ENCODE measurements at regions not wholly inside any gene's neighbourhood (a gene's known extent, or its start where the extent isn't known, plus 50 kb on each side); places are given as distances from the start of the nearest gene placed in this dataset.
"Not testable (repeated sequence)": the region's sequence is repeated elsewhere in the genome, so short reads cannot be mapped to it uniquely, and the experiment has no call there.

GRCh38 chr13:88223958-88224357, 552.8 kb downstream of the SLITRK5 start:
- H3K27me3 ChIP-seq, result no peaks in the 10 kb centered on the region
- H3K4me3 ChIP-seq, result no peak overlapping the region
- DNase-seq, result no peak
- H3K27ac ChIP-seq, result no peak overlapping the region
- no peaks in the 10 kb centered on the region for H3K9me3 ChIP-seq (replicated peaks)
- H3K4me1 ChIP-seq, result no peaks in the 10 kb centered on the region
- H3K36me3 ChIP-seq, result no peaks in the 10 kb centered on the region

DNA sequence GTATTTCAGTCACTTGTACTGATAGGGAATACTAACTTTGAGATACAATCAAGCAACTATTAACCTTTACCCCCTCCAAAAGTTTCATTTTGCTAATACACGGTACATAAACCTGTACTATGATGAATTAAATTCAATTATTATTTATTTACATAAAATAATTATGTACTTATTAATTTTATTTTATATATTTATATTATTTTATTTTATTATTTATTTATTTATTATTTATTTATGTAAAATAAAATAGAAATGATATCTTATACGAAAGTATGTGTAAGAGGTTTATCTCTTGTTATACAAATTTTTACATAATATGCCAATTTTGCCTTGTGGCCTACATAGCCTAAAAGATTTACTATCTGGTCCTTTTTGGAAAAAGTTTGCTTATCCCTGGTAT, 564.3 kb downstream of the SLITRK5 start:
- DNase-seq, result no peak
- Histone ChIP-seq H3K27ac (no peak overlapping the region), H3K36me3 (no peaks in the 10 kb centered on the region), H3K4me3 (no peak overlapping the region), H3K4me1 (no peaks in the 10 kb centered on the region), H3K9me3 (replicated peaks) (no peaks in the 10 kb centered on the region), H3K27me3 (no peaks in the 10 kb centered on the region)

DNA sequence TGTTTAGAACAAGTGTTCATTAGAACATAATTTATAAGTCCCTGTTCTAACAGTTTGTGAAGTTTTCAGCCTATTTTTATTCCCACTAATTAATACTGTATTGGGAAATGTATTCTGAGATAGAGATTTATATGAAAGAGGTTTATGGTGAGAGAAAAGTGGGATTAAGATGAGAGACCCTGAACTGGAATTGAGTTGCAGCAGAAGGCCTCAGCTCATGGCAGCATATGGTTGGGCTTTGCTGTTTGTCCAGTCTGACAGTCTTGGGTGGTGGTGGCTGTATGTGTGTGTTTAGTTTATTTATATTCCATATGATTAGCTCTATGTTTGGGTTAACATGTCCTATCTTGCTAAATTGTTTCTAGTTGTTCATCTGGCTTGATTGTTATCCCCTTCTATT, 575.1 kb downstream of the SLITRK5 start:
- no peaks in the 10 kb centered on the region for H3K4me1 ChIP-seq
- H3K27me3 ChIP-seq, result no peaks in the 10 kb centered on the region
- H3K9me3 ChIP-seq (replicated peaks), result no peaks in the 10 kb centered on the region
- H3K27ac ChIP-seq, result no peak overlapping the region
- peak in 1 of 2 experiments; percentile 9 for DNase-seq
- no peak overlapping the region for H3K4me3 ChIP-seq
- no peaks in the 10 kb centered on the region for H3K36me3 ChIP-seq

DNA sequence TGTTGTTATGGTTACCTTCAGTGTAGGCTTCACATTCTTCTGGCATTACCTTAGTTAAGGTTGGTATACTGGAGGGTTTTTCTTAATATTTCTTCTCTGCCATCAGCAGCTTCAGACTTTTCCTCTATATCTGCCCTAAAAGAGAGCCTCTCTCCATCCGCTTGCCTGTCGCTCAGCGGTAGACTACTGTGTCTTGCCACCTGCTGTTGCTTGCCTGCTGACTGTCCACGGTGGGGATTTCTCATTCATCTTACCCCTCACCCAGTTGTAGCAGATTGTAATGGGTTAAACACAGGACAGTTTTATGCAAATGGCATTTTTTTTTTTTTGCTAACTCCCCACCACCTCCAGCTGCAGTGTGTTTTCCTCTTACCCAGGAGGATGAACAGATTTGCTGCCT, 577.2 kb downstream of the SLITRK5 start:
- Histone ChIP-seq H3K36me3 (no peaks in the 10 kb centered on the region), H3K4me1 (no peaks in the 10 kb centered on the region), H3K27me3 (no peaks in the 10 kb centered on the region), H3K27ac (no peak overlapping the region), H3K9me3 (replicated peaks) (no peaks in the 10 kb centered on the region), H3K4me3 (no peak overlapping the region)
- no peak for DNase-seq

- H3K4me3 ChIP-seq, result no peak overlapping the region
- no peak overlapping the region for H3K27ac ChIP-seq
- H3K4me1 ChIP-seq, result no peaks in the 10 kb centered on the region
- H3K27me3 ChIP-seq, result no peaks in the 10 kb centered on the region
- no peaks in the 10 kb centered on the region for H3K9me3 ChIP-seq (replicated peaks)
- H3K36me3 ChIP-seq, result no peaks in the 10 kb centered on the region
- no peak for DNase-seq
Measured at GRCh38 chr13:88257706-88258105, 586.5 kb downstream of the SLITRK5 start.

- no peaks in the 10 kb centered on the region for H3K4me1 ChIP-seq
- H3K27ac ChIP-seq, result no peak overlapping the region
- H3K27me3 ChIP-seq, result no peaks in the 10 kb centered on the region
- no peaks in the 10 kb centered on the region for H3K9me3 ChIP-seq (replicated peaks)
- no peaks in the 10 kb centered on the region for H3K36me3 ChIP-seq
- H3K4me3 ChIP-seq, result no peak overlapping the region
- no peak for DNase-seq
Measured at GRCh38 chr13:88263808-88264207, 592.6 kb downstream of the SLITRK5 start.

DNA sequence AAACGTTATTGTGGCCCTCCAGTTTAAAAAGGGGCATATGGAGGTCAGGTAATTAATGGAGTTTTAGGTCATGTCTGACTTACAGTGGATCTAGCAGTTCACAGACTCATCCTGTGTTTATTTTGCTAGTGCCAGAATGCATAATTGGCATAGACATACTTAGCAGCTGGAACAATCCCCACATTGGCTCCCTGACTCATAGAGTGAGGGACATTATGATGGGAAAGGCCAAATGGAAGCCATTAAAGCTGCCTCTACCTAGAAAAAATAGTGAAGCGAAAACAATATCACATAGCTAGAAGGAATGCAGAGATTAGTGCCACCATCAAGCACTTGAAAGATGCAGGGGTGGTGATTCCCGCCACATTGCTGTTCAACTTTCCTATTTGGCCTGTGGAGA, 610.7 kb downstream of the SLITRK5 start:
- Histone ChIP-seq H3K27me3 (no peaks in the 10 kb centered on the region), H3K4me3 (no peak overlapping the region), H3K4me1 (peaks cover 19% of the 10 kb centered on the region), H3K36me3 (no peaks in the 10 kb centered on the region), H3K9me3 (replicated peaks) (0 out of 2 replicates have a peak, but pooled peaks cover 2% of the 10 kb centered on the region), H3K27ac (peak overlapping the region; percentile 80)
- DNase-seq, result peak; percentile 58 to 80

DNA sequence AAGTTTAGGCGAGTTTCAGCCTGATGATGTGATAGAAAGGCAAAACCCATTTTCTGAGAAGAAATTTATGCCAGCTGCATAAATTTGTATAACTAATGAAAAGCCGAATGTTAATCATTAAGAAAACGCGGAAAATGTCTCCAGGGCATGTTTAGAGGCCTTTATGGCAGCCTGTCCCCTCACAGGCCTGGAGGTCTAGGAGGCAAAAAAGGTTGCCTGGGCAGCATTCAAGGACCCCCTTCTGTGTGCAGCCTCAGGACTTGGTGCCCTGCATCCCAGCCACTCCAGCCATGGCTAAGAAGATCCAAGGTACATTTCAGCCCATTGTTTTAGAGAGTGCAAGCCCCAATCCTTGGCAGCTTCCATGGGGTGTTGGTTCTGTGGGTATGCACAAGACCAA, 614.2 kb downstream of the SLITRK5 start:
- no peak for DNase-seq
- H3K36me3 ChIP-seq, result no peaks in the 10 kb centered on the region

DNA sequence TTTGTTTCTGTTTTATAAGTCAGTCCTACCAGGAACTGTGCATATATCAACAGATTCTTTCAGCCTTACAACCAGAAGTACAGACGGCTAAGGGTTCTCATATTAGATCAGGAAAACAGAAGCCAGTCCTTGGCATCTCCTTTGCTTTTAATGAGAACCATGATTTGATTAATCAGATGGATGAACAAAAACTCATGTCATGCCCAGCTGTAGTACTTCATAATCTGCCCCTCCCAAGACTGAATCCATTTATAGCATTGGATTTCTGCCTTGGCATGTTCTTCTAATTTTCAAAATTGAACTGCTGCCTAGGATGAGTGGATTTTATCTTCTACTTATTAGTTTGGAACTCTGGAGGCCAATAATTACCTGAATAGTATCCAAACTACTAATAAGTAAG, 617.2 kb downstream of the SLITRK5 start:
- no peak overlapping the region for H3K4me3 ChIP-seq
- no peak overlapping the region for H3K27ac ChIP-seq
- H3K4me1 ChIP-seq, result no peaks in the 10 kb centered on the region
- H3K9me3 ChIP-seq (replicated peaks), result no peaks in the 10 kb centered on the region
- DNase-seq, result no peak
- H3K27me3 ChIP-seq, result no peaks in the 10 kb centered on the region
- no peaks in the 10 kb centered on the region for H3K36me3 ChIP-seq

More for the DNA sequence above, 614.2 kb downstream of the SLITRK5 start:
- no peak overlapping the region for H3K4me3 ChIP-seq
- peaks cover 19% of the 10 kb centered on the region for H3K4me1 ChIP-seq
- no peaks in the 10 kb centered on the region for H3K27me3 ChIP-seq
- no peak overlapping the region for H3K27ac ChIP-seq
- H3K9me3 ChIP-seq (replicated peaks), result 0 out of 2 replicates have a peak, but pooled peaks cover 2% of the 10 kb centered on the region

GRCh38 chr13:88291731-88292130, 620.6 kb downstream of the SLITRK5 start:
- H3K9me3 ChIP-seq (replicated peaks); H3K4me3 ChIP-seq; H3K27ac ChIP-seq; DNase-seq; H3K4me1 ChIP-seq; H3K36me3 ChIP-seq; H3K27me3 ChIP-seq: not testable (repeated sequence)

GRCh38 chr13:88294368-88294767, 623.2 kb downstream of the SLITRK5 start:
- H3K36me3 ChIP-seq, result no peaks in the 10 kb centered on the region
- H3K4me1 ChIP-seq, result no peaks in the 10 kb centered on the region
- no peak overlapping the region for H3K27ac ChIP-seq
- H3K4me3 ChIP-seq, result no peak overlapping the region
- H3K27me3 ChIP-seq, result no peaks in the 10 kb centered on the region
- DNase-seq, result no peak
- no peaks in the 10 kb centered on the region for H3K9me3 ChIP-seq (replicated peaks)

- Histone ChIP-seq H3K9me3 (replicated peaks) (no peaks in the 10 kb centered on the region), H3K4me1 (no peaks in the 10 kb centered on the region), H3K27me3 (no peaks in the 10 kb centered on the region), H3K4me3 (no peak overlapping the region), H3K27ac (no peak overlapping the region), H3K36me3 (no peaks in the 10 kb centered on the region)
- no peak for DNase-seq
Measured at GRCh38 chr13:88303157-88303556, 632.0 kb downstream of the SLITRK5 start.

DNA sequence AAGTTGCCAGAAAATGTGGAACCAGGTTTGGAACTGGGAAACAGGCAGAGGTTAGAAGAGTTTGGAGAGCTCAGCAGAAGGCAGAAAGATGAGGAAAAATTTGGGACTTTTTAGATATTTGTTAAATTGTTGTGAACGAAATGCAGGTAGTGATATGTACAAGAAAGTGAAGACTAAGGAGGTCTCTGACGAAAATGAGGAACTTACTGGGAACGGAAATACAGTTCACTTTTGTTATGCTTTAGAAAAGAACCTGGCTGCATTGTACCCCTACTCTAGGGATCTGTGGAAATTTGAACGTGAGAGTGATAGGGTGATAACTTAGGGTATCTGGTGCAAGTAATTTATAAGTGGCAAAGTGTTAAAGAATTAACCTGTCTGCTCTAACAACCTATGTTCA, 632.4 kb downstream of the SLITRK5 start:
- Histone ChIP-seq H3K27ac (no peak overlapping the region), H3K4me1 (no peaks in the 10 kb centered on the region), H3K9me3 (replicated peaks) (no peaks in the 10 kb centered on the region), H3K4me3 (no peak overlapping the region), H3K36me3 (no peaks in the 10 kb centered on the region), H3K27me3 (no peaks in the 10 kb centered on the region)
- no peak for DNase-seq

DNA sequence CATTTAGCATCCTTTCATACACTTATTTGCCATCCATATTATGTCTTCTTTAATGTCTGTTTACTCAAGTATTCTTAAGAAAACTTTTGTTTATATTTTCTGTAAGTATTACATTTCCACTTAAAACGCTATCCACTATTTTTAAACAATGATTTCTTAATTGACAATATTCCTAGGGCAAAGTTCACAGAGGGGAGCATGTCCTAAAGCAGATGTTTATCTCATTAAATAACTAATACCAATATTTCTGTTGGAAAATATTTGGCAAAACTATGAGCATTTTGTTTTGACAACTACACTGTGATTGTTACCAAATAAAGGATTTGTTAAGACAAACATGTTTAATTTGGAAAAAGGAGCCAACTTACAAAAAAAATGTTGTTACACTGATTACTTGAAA, 643.3 kb downstream of the SLITRK5 start:
- H3K36me3 ChIP-seq, result no peaks in the 10 kb centered on the region
- no peak overlapping the region for H3K27ac ChIP-seq
- H3K27me3 ChIP-seq, result no peaks in the 10 kb centered on the region
- H3K4me3 ChIP-seq, result no peak overlapping the region
- DNase-seq, result no peak
- no peaks in the 10 kb centered on the region for H3K9me3 ChIP-seq (replicated peaks)
- no peaks in the 10 kb centered on the region for H3K4me1 ChIP-seq

GRCh38 chr13:88329066-88329465, 657.9 kb downstream of the SLITRK5 start:
- no peak for DNase-seq
- no peaks in the 10 kb centered on the region for H3K36me3 ChIP-seq
- H3K9me3 ChIP-seq (replicated peaks), result no peaks in the 10 kb centered on the region

DNA sequence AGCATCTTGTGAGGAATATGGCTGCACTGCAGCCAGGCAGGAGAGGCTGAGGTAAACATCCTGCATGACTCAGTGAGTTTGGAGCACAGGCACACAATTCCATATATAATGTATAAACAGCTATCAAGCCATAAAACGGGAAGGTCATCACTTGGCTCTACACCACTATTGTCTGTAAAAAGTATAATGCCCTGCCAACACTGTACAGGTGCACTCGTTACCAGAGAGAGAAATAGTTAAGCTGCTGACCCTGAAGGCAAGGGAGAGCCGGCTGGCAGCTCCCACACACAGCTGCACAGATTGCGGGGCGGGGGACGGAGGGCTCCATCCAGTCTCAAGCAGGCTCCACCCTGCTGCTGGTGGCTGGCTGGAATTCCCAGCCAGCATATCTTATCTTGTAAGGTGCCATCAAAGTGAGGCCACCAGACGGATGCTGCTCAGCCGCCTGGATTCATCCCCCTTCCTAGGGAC, 668.1 kb downstream of the SLITRK5 start:
- Histone ChIP-seq H3K27me3 (no peaks in the 10 kb centered on the region), H3K9me3 (replicated peaks) (no peaks in the 10 kb centered on the region), H3K27ac (no peak overlapping the region), H3K4me1 (no peaks in the 10 kb centered on the region), H3K4me3 (no peak overlapping the region), H3K36me3 (no peaks in the 10 kb centered on the region)
- no peak for DNase-seq

More at GRCh38 chr13:88329066-88329465, 657.9 kb downstream of the SLITRK5 start:
- no peak overlapping the region for H3K27ac ChIP-seq
- no peak overlapping the region for H3K4me3 ChIP-seq
- no peaks in the 10 kb centered on the region for H3K27me3 ChIP-seq
- no peaks in the 10 kb centered on the region for H3K4me1 ChIP-seq
